IPS-15b (cell line): ENCODE measurements at regions not wholly inside any gene's neighbourhood (a gene's known extent, or its start where the extent isn't known, plus 50 kb on each side); places are given as distances from the start of the nearest gene placed in this dataset.
"Not testable (repeated sequence)": the region's sequence is repeated elsewhere in the genome, so short reads cannot be mapped to it uniquely, and the experiment has no call there.

Experiments
- H3K27me3 ChIP-seq: one replicate; pipeline ENCODE4 v1.6.1; 2013; ENCODE audit warnings: low read length; ENCODE audit not compliant: control insufficient read depth, insufficient read depth
- H3K36me3 ChIP-seq: one replicate; pipeline ENCODE4 v1.6.1; 2013; ENCODE audit warnings: low read length; ENCODE audit not compliant: control insufficient read depth, insufficient read depth
- H3K4me1 ChIP-seq: one replicate; pipeline ENCODE4 v1.6.1; 2013; ENCODE audit warnings: mild to moderate bottlenecking, low read length; ENCODE audit not compliant: control insufficient read depth, insufficient read depth
- H3K4me3 ChIP-seq: one replicate; pipeline ENCODE4 v1.5.1; 2013; ENCODE audit warnings: low read depth, low read length
- H3K9ac ChIP-seq: one replicate; pipeline ENCODE4 v1.6.1; 2013; ENCODE audit warnings: low read depth, mild to moderate bottlenecking, low read length
- H3K9me3 ChIP-seq: one replicate; pipeline ENCODE4 v1.6.1; 2013; ENCODE audit warnings: mild to moderate bottlenecking, low read length; ENCODE audit not compliant: control insufficient read depth, insufficient read depth

DNA sequence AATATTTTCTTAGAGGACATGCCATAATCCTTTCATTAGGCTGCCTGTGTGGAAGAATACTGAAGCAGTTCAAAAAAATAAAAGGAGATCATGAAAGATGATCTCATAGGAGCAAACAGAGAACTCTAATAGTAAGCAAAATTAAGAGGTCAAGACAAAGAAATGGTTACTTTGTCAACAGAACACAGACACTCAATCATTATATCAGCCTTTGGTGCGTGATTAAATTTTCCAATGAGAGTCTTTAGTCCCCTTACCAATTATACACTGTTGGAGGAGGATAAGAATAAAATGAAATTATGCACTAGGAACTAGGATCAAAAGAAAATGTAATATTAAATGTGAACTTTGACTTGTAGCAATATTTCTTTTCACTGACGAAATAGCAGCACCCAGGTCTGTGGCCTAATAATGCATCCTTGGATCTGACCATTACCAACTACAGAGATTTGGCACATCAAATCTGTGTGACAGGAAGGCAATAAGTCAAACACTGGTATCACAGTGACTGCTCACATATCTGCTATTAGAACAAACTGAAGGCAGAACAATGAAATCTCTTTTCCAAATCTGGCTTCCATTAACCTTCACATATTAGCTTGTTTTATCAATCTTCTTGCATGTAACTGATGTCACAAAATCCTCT lies 1812.9 kb downstream of the PLA2G4A start:
- H3K4me1 ChIP-seq = no peaks in the 10 kb centered on the region
- H3K9ac ChIP-seq = no peak overlapping the region
- no peak overlapping the region for H3K4me3 ChIP-seq
- no peaks in the 10 kb centered on the region for H3K9me3 ChIP-seq
- H3K36me3 ChIP-seq = no peaks in the 10 kb centered on the region
- H3K27me3 ChIP-seq = no peaks in the 10 kb centered on the region

DNA sequence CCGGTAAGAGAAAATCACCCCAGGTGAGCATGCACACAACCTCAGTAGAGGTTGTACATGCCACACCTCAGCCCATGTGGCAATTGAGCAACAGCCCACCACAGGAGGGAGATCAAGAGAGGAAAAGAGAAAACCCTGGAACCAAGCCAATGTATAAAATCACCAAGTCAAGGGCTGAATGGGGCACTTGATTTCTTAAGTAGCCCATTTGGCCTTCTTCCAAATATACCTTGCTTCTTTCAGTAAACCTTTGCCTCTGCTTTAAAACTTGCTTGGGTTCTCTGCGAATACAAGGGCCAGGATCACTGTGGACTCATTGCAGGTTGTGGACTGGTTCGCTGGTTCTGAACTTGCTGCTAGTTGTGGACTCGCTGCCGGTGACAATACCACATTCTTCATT lies 1814.0 kb downstream of the PLA2G4A start:
- Histone ChIP-seq H3K4me3 (no peak overlapping the region), H3K36me3 (no peaks in the 10 kb centered on the region), H3K4me1 (no peaks in the 10 kb centered on the region), H3K9me3 (no peaks in the 10 kb centered on the region), H3K27me3 (no peaks in the 10 kb centered on the region), H3K9ac (no peak overlapping the region)

GRCh38 chr1:188652678-188653077 lies 1823.9 kb downstream of the PLA2G4A start:
- H3K9me3 ChIP-seq = no peaks in the 10 kb centered on the region

GRCh38 chr1:188655966-188656365 lies 1821.7 kb downstream of the BRINP3 start:
- not testable (repeated sequence) for H3K4me3 ChIP-seq, H3K27me3 ChIP-seq, H3K4me1 ChIP-seq, H3K9me3 ChIP-seq, H3K9ac ChIP-seq, H3K36me3 ChIP-seq

More at GRCh38 chr1:188652678-188653077, 1823.9 kb downstream of the PLA2G4A start:
- H3K4me3 ChIP-seq = no peak overlapping the region
- H3K27me3 ChIP-seq = no peaks in the 10 kb centered on the region
- H3K4me1 ChIP-seq = no peaks in the 10 kb centered on the region
- no peak overlapping the region for H3K9ac ChIP-seq
- no peaks in the 10 kb centered on the region for H3K36me3 ChIP-seq

GRCh38 chr1:188660572-188660971 lies 1817.1 kb downstream of the BRINP3 start:
- Histone ChIP-seq H3K4me1 (no peaks in the 10 kb centered on the region), H3K9me3 (no peaks in the 10 kb centered on the region), H3K36me3 (no peaks in the 10 kb centered on the region), H3K27me3 (no peaks in the 10 kb centered on the region), H3K9ac (no peak overlapping the region), H3K4me3 (no peak overlapping the region)

DNA sequence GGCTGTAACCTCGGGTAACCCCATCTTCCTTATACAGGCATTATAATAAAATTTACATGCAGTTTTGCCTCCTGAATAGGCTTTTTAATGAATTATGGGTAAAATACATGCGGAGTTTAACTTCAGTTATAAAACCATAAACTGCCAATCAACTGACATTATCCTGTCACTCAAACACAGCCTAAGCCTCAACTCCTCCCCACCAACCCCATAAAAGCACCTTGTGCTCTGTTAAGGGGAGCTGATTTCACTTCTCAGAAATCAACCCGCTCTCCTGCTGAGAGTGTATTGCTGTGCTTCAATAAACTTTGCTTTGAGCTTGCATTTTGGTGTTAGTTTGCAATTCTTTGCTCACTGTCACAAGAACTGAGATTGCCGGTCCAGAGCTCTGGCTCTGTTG lies 1812.2 kb downstream of the BRINP3 start:
- Histone ChIP-seq H3K27me3 (no peaks in the 10 kb centered on the region), H3K9ac (no peak overlapping the region), H3K4me1 (peaks cover 11% of the 10 kb centered on the region), H3K4me3 (no peak overlapping the region), H3K36me3 (no peaks in the 10 kb centered on the region), H3K9me3 (no peaks in the 10 kb centered on the region)

GRCh38 chr1:188668083-188668482 lies 1809.6 kb downstream of the BRINP3 start:
- no peak overlapping the region for H3K4me3 ChIP-seq
- H3K9me3 ChIP-seq = no peaks in the 10 kb centered on the region
- no peaks in the 10 kb centered on the region for H3K36me3 ChIP-seq
- no peaks in the 10 kb centered on the region for H3K27me3 ChIP-seq
- H3K4me1 ChIP-seq = peaks cover 13% of the 10 kb centered on the region
- H3K9ac ChIP-seq = no peak overlapping the region

DNA sequence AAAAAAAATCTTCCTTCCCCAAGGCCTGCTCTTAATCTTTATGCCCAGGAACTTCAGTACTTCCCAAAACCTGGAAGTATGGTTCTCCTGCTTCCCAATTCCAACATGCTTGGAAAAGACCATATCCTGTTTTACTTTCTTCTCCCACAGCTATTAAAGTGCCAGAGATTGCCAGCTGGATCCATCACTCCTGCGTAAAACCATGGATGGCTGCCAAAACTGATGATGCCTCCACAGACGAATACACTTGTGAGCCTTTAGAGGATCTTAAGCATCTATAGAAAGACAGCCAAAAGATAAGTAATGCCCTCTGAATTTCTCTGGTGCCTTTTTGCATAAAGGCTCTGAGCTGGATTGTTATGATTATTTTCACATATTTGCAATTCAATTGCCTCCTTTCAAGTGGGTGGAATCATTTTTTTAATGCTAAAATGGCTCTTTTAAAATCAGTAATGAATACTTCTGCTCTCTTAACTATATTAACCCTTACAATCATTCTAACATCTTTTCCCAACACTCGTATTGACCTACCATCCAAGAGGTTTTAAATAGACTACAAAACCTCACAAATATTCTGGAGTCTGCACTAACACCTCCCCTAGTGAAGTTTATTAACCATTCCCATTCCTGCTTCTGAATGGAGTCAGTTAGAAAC lies 1807.8 kb downstream of the BRINP3 start:
- Histone ChIP-seq H3K36me3 (no peaks in the 10 kb centered on the region), H3K4me3 (peak overlapping the region; percentile 10), H3K4me1 (peaks cover 13% of the 10 kb centered on the region)

DNA sequence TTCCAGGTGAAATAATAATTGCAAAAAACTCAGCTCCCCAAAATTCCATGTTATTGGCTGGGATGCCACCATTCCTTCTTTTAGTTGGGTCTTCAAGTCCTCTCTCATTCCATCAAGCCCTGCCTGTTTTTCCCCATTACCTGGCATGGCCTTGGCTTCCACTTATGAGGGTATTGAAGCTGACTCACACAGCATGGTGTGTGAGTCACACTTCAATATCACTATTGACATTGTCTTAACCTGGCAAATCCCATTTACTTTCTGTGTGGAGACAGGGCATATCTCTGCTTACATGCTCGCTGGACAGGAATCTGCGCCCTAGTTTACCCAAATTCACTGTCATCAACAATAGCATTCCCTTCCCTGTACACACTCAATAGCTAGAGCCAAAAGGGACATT lies 1806.8 kb downstream of the BRINP3 start:
- H3K4me3 ChIP-seq = no peak overlapping the region
- no peaks in the 10 kb centered on the region for H3K36me3 ChIP-seq
- no peaks in the 10 kb centered on the region for H3K9me3 ChIP-seq
- no peak overlapping the region for H3K9ac ChIP-seq
- H3K4me1 ChIP-seq = peaks cover 13% of the 10 kb centered on the region
- H3K27me3 ChIP-seq = no peaks in the 10 kb centered on the region

More for the DNA sequence above, 1807.8 kb downstream of the BRINP3 start:
- H3K9ac ChIP-seq = no peak overlapping the region
- no peaks in the 10 kb centered on the region for H3K9me3 ChIP-seq
- H3K27me3 ChIP-seq = no peaks in the 10 kb centered on the region

- Histone ChIP-seq H3K4me3 (no peak overlapping the region), H3K27me3 (no peaks in the 10 kb centered on the region), H3K9ac (no peak overlapping the region), H3K9me3 (no peaks in the 10 kb centered on the region), H3K36me3 (no peaks in the 10 kb centered on the region), H3K4me1 (peaks cover 13% of the 10 kb centered on the region)
Observed at GRCh38 chr1:188672153-188672552, 1805.5 kb downstream of the BRINP3 start.

GRCh38 chr1:188689542-188689941 lies 1788.1 kb downstream of the BRINP3 start:
- Histone ChIP-seq H3K27me3 (no peaks in the 10 kb centered on the region), H3K4me3 (no peak overlapping the region), H3K4me1 (no peaks in the 10 kb centered on the region), H3K9me3 (no peaks in the 10 kb centered on the region), H3K36me3 (no peaks in the 10 kb centered on the region), H3K9ac (no peak overlapping the region)

GRCh38 chr1:188700116-188700515 lies 1777.5 kb downstream of the BRINP3 start:
- Histone ChIP-seq H3K27me3 (no peaks in the 10 kb centered on the region), H3K4me3 (no peak overlapping the region), H3K9ac (no peak overlapping the region), H3K9me3 (no peaks in the 10 kb centered on the region), H3K36me3 (no peaks in the 10 kb centered on the region), H3K4me1 (peaks cover 2% of the 10 kb centered on the region)
